HG02759 (cell line): ENCODE measurements at regions not wholly inside any gene's neighbourhood (a gene's known extent, or its start where the extent isn't known, plus 50 kb on each side); places are given as distances from the start of the nearest gene placed in this dataset.
A peak's percentile ranks its signal among the peaks of the same experiment; 100 is the strongest.
"Not testable (repeated sequence)": the region's sequence is repeated elsewhere in the genome, so short reads cannot be mapped to it uniquely, and the experiment has no call there.

Source experiments
- ATAC-seq: cut with Tn5 transposase; IDR thresholded peaks from one replicate; pipeline ENCODE4 v1.9.1; 2021; ENCODE audit warnings: mild to moderate bottlenecking, moderate library complexity; ENCODE audit not compliant: unreplicated experiment

- ATAC-seq, result no peak
These were observed 375.0 kb upstream of the CCNH start for GRCh38 chr5:87787625-87788256.

- no peak for ATAC-seq
These were observed 374.4 kb upstream of the CCNH start for GRCh38 chr5:87787086-87787485.

- ATAC-seq, result no peak
These were observed 373.7 kb upstream of the CCNH start for GRCh38 chr5:87786471-87786870.

- ATAC-seq, result no peak
These were observed 373.0 kb upstream of the CCNH start for GRCh38 chr5:87785554-87786335.

- ATAC-seq, result no peak
These were observed 372.3 kb upstream of the CCNH start for GRCh38 chr5:87784879-87785495.

- ATAC-seq, result no peak
These were observed 371.6 kb upstream of the CCNH start for GRCh38 chr5:87784311-87784710.

GRCh38 chr5:87782916-87783315 is 370.2 kb upstream of the CCNH start:
- ATAC-seq, result no peak

- ATAC-seq, result no peak
These were observed 369.2 kb upstream of the CCNH start for GRCh38 chr5:87781976-87782375.

GRCh38 chr5:87780831-87781760 is 368.4 kb upstream of the CCNH start:
- peak; percentile 100 for ATAC-seq

- no peak for ATAC-seq
These were observed 366.1 kb upstream of the CCNH start for GRCh38 chr5:87778876-87779275.

GRCh38 chr5:87777877-87778276 is 365.1 kb upstream of the CCNH start:
- no peak for ATAC-seq

- ATAC-seq, result no peak
These were observed 364.1 kb upstream of the CCNH start for GRCh38 chr5:87776785-87777184.

GRCh38 chr5:87776302-87776701 is 363.6 kb upstream of the CCNH start:
- not testable (repeated sequence) for ATAC-seq

- no peak for ATAC-seq
These were observed 362.5 kb upstream of the CCNH start for GRCh38 chr5:87775228-87775627.

- no peak for ATAC-seq
These were observed 362.1 kb upstream of the CCNH start for GRCh38 chr5:87774804-87775203.

GRCh38 chr5:87770601-87771121 is 357.9 kb upstream of the CCNH start:
- no peak for ATAC-seq

- no peak for ATAC-seq
These were observed 357.4 kb upstream of the CCNH start for GRCh38 chr5:87770016-87770570.

GRCh38 chr5:87769157-87769556 is 356.4 kb upstream of the CCNH start:
- ATAC-seq, result no peak

GRCh38 chr5:87768190-87768589 is 355.5 kb upstream of the CCNH start:
- ATAC-seq, result no peak

GRCh38 chr5:87765009-87765408 is 352.3 kb upstream of the CCNH start:
- no peak for ATAC-seq
